SK-N-SH (cell line): ENCODE measurements at regions not wholly inside any gene's neighbourhood (a gene's known extent, or its start where the extent isn't known, plus 50 kb on each side); places are given as distances from the start of the nearest gene placed in this dataset.

Experiments
- CTCF ChIA-PET: fragments of 300-600, 350-600 bp; formaldehyde crosslinking; extraction: SDS; loops from one replicate; lab custom pipeline; 2021; lab: Yijun Ruan, JAX
- POLR2A ChIA-PET: fragments of 350-600 bp; sonication (Branson Sonifier 250); formaldehyde crosslinking; extraction: SDS; loops from one replicate; lab custom pipeline; 2020; ENCODE audit warnings: antibody characterized with exemption, inconsistent platforms; lab: Yijun Ruan, JAX
- DNase-seq: peaks from one replicate; pipeline ENCODE4 v3.0.0; 2012
- H2AFZ ChIP-seq: fragments of 200-600 bp; sonication (generic); 2 replicates; pipeline ENCODE4 v1.8.1; 2016; ENCODE audit warnings: antibody characterized with exemption, mild to moderate bottlenecking, low read depth
- H3F3A ChIP-seq: fragments of 200-600 bp; sonication (generic); replicated peaks from 2 replicates; pipeline ENCODE3; 2016; ENCODE audit warnings: antibody characterized with exemption, mild to moderate bottlenecking; ENCODE audit not compliant: insufficient read depth
- H3K27ac ChIP-seq, 2 experiments: fragments of 200-500 bp in 1 of 2; fragments of 200-600 bp in 1 of 2; sonication (Bioruptor generic) in 1 of 2; sonication (generic), shearing (Covaris generic) in 1 of 2; 2 replicates each; pipeline versions ENCODE4 v1.5.1 to v1.6.1; 2014 to 2016; ENCODE audit warnings: low read depth in 2 of 2, inconsistent platforms in 1 of 2, low read length in 1 of 2, mild to moderate bottlenecking in 1 of 2, mixed read lengths in 1 of 2
- H3K27me3 ChIP-seq: fragments of 200-600 bp; sonication (generic), shearing (Covaris generic); 2 replicates; pipeline ENCODE4 v1.6.1; 2016; ENCODE audit warnings: mixed run types; ENCODE audit not compliant: insufficient read depth
- H3K36me3 ChIP-seq, 2 experiments: fragments of 200-500 bp in 1 of 2; fragments of 200-600 bp in 1 of 2; sonication (Bioruptor generic) in 1 of 2; sonication (generic) in 1 of 2; replicated peaks in 1 of 2; 2 replicates each; pipeline versions ENCODE3 to v1.5.1; 2014 to 2016; ENCODE audit warnings: low read length in 1 of 2, mild to moderate bottlenecking in 1 of 2; ENCODE audit not compliant: insufficient read depth in 2 of 2, control insufficient read depth in 1 of 2
- H3K4me1 ChIP-seq, 2 experiments: fragments of 200-500 bp in 1 of 2; fragments of 200-600 bp in 1 of 2; sonication (Bioruptor generic) in 1 of 2; sonication (generic), shearing (Covaris generic) in 1 of 2; 2 replicates each; pipeline versions ENCODE4 v1.5.1 to v1.6.1; 2014 to 2016; ENCODE audit warnings: low read depth in 1 of 2, low read length in 1 of 2, mixed run types in 1 of 2; ENCODE audit not compliant: insufficient read depth in 2 of 2, control insufficient read depth in 1 of 2
- H3K4me2 ChIP-seq: fragments of 200-600 bp; sonication (generic), shearing (Covaris generic); 2 replicates; pipeline ENCODE4 v1.6.1; 2017; ENCODE audit warnings: mixed run types
- H3K4me3 ChIP-seq, 2 experiments: fragments of 200-500 bp in 1 of 2; fragments of 200-600 bp in 1 of 2; sonication (Bioruptor generic) in 1 of 2; sonication (generic), shearing (Covaris generic) in 1 of 2; 2 replicates each; pipeline versions ENCODE4 v1.5.1 to v1.8.1; 2014 to 2016; ENCODE audit warnings: low read depth in 2 of 2, inconsistent platforms in 1 of 2, low read length in 1 of 2, mild to moderate bottlenecking in 1 of 2, mixed read lengths in 1 of 2, moderate library complexity in 1 of 2
- H3K79me2 ChIP-seq: fragments of 200-600 bp; sonication (generic); 2 replicates; pipeline ENCODE4 v1.8.1; 2017; ENCODE audit warnings: mild to moderate bottlenecking; ENCODE audit not compliant: insufficient read depth
- H3K9ac ChIP-seq: fragments of 200-600 bp; sonication (generic); 2 replicates; pipeline ENCODE4 v1.6.1; 2017; ENCODE audit warnings: mixed run types
- H3K9me2 ChIP-seq: fragments of 200-600 bp; sonication (generic); 2 replicates; pipeline ENCODE4 v1.6.1; 2017; ENCODE audit warnings: mixed run types
- H3K9me3 ChIP-seq: fragments of 200-600 bp; sonication (generic); 2 replicates; pipeline ENCODE4 v1.6.1; 2017; ENCODE audit warnings: mixed run types, mild to moderate bottlenecking, moderate library complexity
- H4K20me1 ChIP-seq: fragments of 200-600 bp; sonication (generic); 2 replicates; pipeline ENCODE4 v1.6.1; 2017; ENCODE audit warnings: mild to moderate bottlenecking, mixed run types; ENCODE audit not compliant: insufficient read depth
- CHD2 ChIP-seq: fragments of 150-350 bp; IDR thresholded peaks from 2 replicates; pipeline ENCODE4 v1.6.1; 2018; ENCODE audit warnings: low read length; ENCODE audit not compliant: partially characterized antibody
- ELF1 ChIP-seq: IDR thresholded peaks from 2 replicates; pipeline ENCODE4 v1.4.0; 2012
- FOSL2 ChIP-seq: IDR thresholded peaks from 2 replicates; pipeline ENCODE4 v1.4.0; 2012; ENCODE audit warnings: low read depth, mild to moderate bottlenecking, moderate library complexity, borderline replicate concordance
- MEF2A ChIP-seq: IDR thresholded peaks from 2 replicates; pipeline ENCODE4 v1.4.0; 2012; ENCODE audit warnings: low read depth, borderline replicate concordance
- NRF1 ChIP-seq: IDR thresholded peaks from 2 replicates; pipeline ENCODE4 v1.6.1; 2012; ENCODE audit warnings: low read depth, mild to moderate bottlenecking, low read length
- RAD21 ChIP-seq: IDR thresholded peaks from 2 replicates; pipeline ENCODE4 v1.6.1; 2012; ENCODE audit warnings: mild to moderate bottlenecking, low read length
- SIN3A ChIP-seq: IDR thresholded peaks from 2 replicates; pipeline ENCODE4 v1.6.1; 2012; ENCODE audit warnings: low read depth, mild to moderate bottlenecking, low read length, moderate library complexity, borderline replicate concordance
- SMC3 ChIP-seq: IDR thresholded peaks from 2 replicates; pipeline ENCODE4 v1.6.1; 2012; ENCODE audit warnings: low read depth, low read length, improper control_type of control experiment
- TCF12 ChIP-seq: IDR thresholded peaks from 2 replicates; pipeline ENCODE4 v1.4.0; 2012
- TEAD4 ChIP-seq: IDR thresholded peaks from 2 replicates; pipeline ENCODE4 v1.4.0; 2012; ENCODE audit warnings: mild to moderate bottlenecking, borderline replicate concordance; ENCODE audit not compliant: insufficient read depth
- YY1 ChIP-seq: IDR thresholded peaks from 2 replicates; pipeline ENCODE4 v1.4.0; 2012; ENCODE audit warnings: low read depth, mild to moderate bottlenecking
- WGBS: methylation state at CpG from one replicate; pipeline ENCODE4 v1.1.6; 2017; ENCODE audit warnings: low lambda C conversion rate; 5-methylcytosine and 5-hydroxymethylcytosine counted together
- TF ChIP-seq, protein P1 (sequence below): fragments of 150-350 bp; IDR thresholded peaks from 2 replicates; pipeline ENCODE4 v1.6.1; 2017; ENCODE audit warnings: antibody characterized with exemption, low read length, low read depth, borderline replicate concordance
- TF ChIP-seq, protein P2 (sequence below): IDR thresholded peaks from 2 replicates; pipeline ENCODE4 v1.4.0; 2012; ENCODE audit warnings: low read depth, borderline replicate concordance

DNA sequence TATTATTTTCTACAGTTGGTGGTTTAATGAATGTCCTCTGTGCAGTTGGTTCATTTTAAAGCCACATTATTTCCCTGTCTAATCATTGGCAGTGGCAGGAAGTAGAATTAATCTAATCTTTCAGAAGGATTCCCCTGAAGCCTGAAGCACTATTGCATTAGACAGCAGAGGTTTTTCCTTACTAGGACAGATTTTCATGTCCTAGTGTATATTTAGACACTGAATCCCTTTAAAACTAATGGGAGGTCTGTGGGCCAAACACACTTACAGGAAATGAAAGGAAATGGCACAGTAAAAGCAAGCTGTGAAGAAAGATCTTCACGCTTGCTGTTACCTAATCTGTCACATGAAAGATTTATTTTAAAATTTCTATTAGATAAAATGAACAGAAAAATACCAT is 165.2 kb downstream of the SLC39A8 start:
- H3K9me2 ChIP-seq: no peaks in the 10 kb centered on the region
- 27% methylated on average over 1 of the region's 1 CpG for WGBS

DNA sequence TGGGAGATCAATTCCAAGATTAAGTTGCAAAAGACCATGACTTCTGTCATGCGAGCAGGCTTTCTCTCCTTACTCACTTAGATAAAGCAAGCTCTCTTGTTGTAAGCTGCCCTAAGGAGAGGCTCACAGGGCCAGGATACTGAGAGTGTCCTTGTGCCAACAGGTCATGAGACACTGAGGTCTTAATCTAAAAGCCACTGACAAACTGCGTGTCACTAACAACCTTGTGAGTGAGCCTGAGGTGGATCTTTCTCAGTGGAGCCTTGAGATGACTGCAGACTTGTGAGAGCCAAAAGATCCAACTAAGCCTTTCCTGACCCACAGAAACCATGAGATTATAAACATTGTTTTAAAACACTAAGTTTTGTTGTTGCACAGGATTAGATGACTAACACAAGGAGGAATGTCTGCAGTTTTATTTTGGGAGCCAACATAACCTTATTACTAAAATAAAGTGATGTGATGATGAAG is 170.5 kb downstream of the SLC39A8 start:
- CTCF ChIA-PET: no interaction called here
- peak overlapping the region; percentile 24; the same call in 1 of the 2 replicates for H3K9ac ChIP-seq
- no peaks in the 10 kb centered on the region for H3K36me3 ChIP-seq
- H4K20me1 ChIP-seq: no peaks in the 10 kb centered on the region
- peak overlapping the region; percentile 62 for H3K4me2 ChIP-seq
- POLR2A ChIA-PET: no interaction called here
- H3K9me2 ChIP-seq: no peaks in the 10 kb centered on the region
- H3K79me2 ChIP-seq: no peaks in the 10 kb centered on the region
- H3K9me3 ChIP-seq: no peaks in the 10 kb centered on the region
- no peak overlapping the region for H3K4me3 ChIP-seq
- TF ChIP-seq MEF2A (0 out of 2 replicates have a peak, but pooled peaks have one; percentile 23), RAD21 (no peak)
- peaks cover 0 to 1% of the 10 kb centered on the region in 2 experiments; a peak in 2 of 4 replicates for H3K4me1 ChIP-seq
- H3F3A ChIP-seq: peaks cover 10% of the 10 kb centered on the region
- DNase-seq: no peak
- H2AFZ ChIP-seq: peak overlapping the region; percentile 80
- peak overlapping the region; percentile 4 to 85; a peak in 3 of 4 replicates for H3K27ac ChIP-seq
- WGBS: 88% methylated on average over 2 of the region's 2 CpGs
- no peaks in the 10 kb centered on the region for H3K27me3 ChIP-seq

More for the DNA sequence above, 165.2 kb downstream of the SLC39A8 start:
- H4K20me1 ChIP-seq: no peaks in the 10 kb centered on the region
- no peaks in the 10 kb centered on the region for H3K9me3 ChIP-seq
- H3K4me3 ChIP-seq: no peak overlapping the region
- no peak overlapping the region for H3K9ac ChIP-seq
- H3F3A ChIP-seq: peaks cover 1% of the 10 kb centered on the region
- ChIA-PET POLR2A (no interaction called here), CTCF (no interaction called here)
- peak overlapping the region; percentile 46 to 86 for H3K27ac ChIP-seq
- no peak overlapping the region for H3K4me2 ChIP-seq
- H2AFZ ChIP-seq: peak overlapping the region; percentile 5; the same call in 1 of the 2 replicates
- DNase-seq: peak; percentile 33
- no peaks in the 10 kb centered on the region; a peak in 1 of 4 replicates for H3K4me1 ChIP-seq
- H3K79me2 ChIP-seq: no peaks in the 10 kb centered on the region
- H3K36me3 ChIP-seq: no peaks in the 10 kb centered on the region
- peak; percentile 30 for TF ChIP-seq RAD21
- no peak for TF ChIP-seq SIN3A
- TF ChIP-seq, protein P1, sequence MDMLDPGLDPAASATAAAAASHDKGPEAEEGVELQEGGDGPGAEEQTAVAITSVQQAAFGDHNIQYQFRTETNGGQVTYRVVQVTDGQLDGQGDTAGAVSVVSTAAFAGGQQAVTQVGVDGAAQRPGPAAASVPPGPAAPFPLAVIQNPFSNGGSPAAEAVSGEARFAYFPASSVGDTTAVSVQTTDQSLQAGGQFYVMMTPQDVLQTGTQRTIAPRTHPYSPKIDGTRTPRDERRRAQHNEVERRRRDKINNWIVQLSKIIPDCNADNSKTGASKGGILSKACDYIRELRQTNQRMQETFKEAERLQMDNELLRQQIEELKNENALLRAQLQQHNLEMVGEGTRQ: no peak
- TF ChIP-seq, protein P2, sequence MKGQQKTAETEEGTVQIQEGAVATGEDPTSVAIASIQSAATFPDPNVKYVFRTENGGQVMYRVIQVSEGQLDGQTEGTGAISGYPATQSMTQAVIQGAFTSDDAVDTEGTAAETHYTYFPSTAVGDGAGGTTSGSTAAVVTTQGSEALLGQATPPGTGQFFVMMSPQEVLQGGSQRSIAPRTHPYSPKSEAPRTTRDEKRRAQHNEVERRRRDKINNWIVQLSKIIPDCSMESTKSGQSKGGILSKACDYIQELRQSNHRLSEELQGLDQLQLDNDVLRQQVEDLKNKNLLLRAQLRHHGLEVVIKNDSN: no peak
- TF ChIP-seq FOSL2: no peak
- TF ChIP-seq TEAD4: no peak
- TF ChIP-seq NRF1: no peak
- no peak for TF ChIP-seq YY1
- TF ChIP-seq CHD2: peak; percentile 11
- TF ChIP-seq SMC3: no peak
- no peak for TF ChIP-seq ELF1
- no peak for TF ChIP-seq TCF12
- H3K27me3 ChIP-seq: no peaks in the 10 kb centered on the region
